ENCODE measurements at regions not wholly inside any gene's neighbourhood (a gene's known extent, or its start where the extent isn't known, plus 50 kb on each side); places are given as distances from the start of the nearest gene placed in this dataset.
A peak's percentile ranks its signal among the peaks of the same experiment; 100 is the strongest.

DNA sequence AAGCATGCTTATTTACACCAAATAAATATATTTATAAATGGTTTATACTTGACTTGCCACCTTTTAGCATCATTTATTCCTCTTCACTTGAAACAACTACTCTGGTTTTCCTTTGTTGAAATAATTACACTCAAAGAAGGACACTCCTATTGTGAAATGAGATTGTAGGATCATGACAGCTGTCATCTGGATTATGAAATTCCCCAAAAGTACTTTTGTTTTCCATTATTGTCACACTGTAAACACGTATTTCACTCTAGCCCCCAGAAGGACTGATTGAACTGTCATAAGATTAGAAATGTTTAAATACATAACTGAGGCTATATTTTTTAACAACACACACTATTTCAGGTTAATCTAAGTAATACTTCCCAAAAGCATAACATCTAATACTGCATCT, 593.8 kb downstream of the LRRIQ3 start:
- CTCF ChIA-PET, result no interaction called here
- no peak for DNase-seq (ENCODE audit: low read depth, low spot score)

DNA sequence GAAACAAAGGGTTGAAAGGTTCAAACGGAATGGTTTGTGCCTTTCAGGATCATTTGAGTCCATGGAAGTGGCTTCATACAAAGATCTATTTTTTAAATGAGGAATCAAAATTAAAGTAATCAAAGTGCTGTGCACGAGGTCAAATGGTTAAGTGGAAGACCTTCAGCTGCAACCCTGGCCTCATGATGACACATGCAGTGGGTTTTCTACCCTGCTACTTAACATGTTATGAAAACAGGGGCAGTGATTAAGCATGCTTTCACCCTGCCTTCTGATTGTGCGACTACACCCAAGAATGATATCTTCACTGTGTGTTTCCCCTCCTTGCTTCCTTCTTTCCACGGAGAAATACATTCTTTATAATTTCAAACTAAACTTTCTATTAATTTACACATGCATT, 604.2 kb downstream of the LRRIQ3 start:
- Histone ChIP-seq H3K27ac (ENCODE audit: low read depth, low read length) (no peak overlapping the region), H3K4me3 (ENCODE audit: low read depth, low read length) (no peak overlapping the region), H3K27me3 (ENCODE audit: control insufficient read depth, insufficient read depth, low read length) (no peaks in the 10 kb centered on the region), H3K9me3 (ENCODE audit: control insufficient read depth, insufficient read depth, low read length) (no peaks in the 10 kb centered on the region)
- TF ChIP-seq, protein P1, sequence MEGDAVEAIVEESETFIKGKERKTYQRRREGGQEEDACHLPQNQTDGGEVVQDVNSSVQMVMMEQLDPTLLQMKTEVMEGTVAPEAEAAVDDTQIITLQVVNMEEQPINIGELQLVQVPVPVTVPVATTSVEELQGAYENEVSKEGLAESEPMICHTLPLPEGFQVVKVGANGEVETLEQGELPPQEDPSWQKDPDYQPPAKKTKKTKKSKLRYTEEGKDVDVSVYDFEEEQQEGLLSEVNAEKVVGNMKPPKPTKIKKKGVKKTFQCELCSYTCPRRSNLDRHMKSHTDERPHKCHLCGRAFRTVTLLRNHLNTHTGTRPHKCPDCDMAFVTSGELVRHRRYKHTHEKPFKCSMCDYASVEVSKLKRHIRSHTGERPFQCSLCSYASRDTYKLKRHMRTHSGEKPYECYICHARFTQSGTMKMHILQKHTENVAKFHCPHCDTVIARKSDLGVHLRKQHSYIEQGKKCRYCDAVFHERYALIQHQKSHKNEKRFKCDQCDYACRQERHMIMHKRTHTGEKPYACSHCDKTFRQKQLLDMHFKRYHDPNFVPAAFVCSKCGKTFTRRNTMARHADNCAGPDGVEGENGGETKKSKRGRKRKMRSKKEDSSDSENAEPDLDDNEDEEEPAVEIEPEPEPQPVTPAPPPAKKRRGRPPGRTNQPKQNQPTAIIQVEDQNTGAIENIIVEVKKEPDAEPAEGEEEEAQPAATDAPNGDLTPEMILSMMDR (IDR thresholded peaks at IDR 0.05; ENCODE audit: low read depth, low read length), result no peak
- no peak for DNase-seq (ENCODE audit: low read depth, low spot score)
- CTCF ChIA-PET, result no interaction called here
- POLR2A ChIA-PET, result no interaction called here

More for the DNA sequence above, 593.8 kb downstream of the LRRIQ3 start:
- no peak overlapping the region for H3K27ac ChIP-seq (ENCODE audit: low read depth, low read length)
- no peaks in the 10 kb centered on the region for H3K27me3 ChIP-seq (ENCODE audit: control insufficient read depth, insufficient read depth, low read length)
- POLR2A ChIA-PET, result no interaction called here
- no peak overlapping the region for H3K4me3 ChIP-seq (ENCODE audit: low read depth, low read length)
- TF ChIP-seq, protein P1 (IDR thresholded peaks at IDR 0.05; ENCODE audit: low read depth, low read length), result no peak
- peaks cover 9% of the 10 kb centered on the region; the same call in 1 of the 2 replicates for H3K9me3 ChIP-seq (ENCODE audit: control insufficient read depth, insufficient read depth, low read length)

DNA sequence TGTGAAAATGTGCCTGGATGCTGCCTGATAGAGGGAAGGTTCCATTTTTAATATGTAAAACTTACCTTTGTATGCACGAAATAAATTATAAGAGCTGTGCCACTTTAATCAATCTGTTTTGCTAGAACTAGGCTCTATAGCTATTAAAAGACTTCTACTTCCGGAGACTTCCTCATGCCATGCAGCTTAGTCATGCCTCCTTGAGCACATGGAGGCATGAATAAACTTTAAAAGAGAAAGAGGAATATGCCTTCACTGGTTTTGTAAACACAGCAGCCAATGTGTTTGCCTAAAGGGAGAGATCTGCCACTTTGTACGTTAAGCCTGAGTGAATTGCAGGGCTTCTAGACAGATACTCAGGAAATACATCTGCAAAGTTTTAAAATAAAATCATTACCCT, 604.6 kb downstream of the LRRIQ3 start:
- DNase-seq (ENCODE audit: low read depth, low spot score), result peak; percentile 4
- POLR2A ChIA-PET, result no interaction called here

DNA sequence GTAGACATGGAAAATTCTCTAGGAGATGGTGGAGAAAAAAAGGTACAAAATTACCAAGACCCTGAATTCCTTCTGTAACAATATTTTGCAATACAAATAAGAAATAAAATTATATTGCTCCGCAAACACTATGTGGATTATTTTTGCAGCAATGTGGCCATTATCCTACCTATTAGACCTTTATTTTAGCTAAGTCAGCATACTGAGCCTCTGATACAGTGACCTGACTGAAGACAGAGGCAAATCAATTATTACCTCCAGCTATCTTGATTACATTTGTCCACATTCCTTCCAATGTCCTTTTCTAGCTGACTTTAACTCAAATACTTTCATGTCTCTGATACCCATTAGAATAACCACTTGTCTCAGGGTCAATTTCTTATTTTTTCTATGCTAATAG, 610.9 kb downstream of the LRRIQ3 start:
- ChIA-PET POLR2A (no interaction called here), CTCF (no interaction called here)
- Histone ChIP-seq H3K9me3 (ENCODE audit: control insufficient read depth, insufficient read depth, low read length) (peaks cover 2% of the 10 kb centered on the region; the same call in 1 of the 2 replicates), H3K27me3 (ENCODE audit: control insufficient read depth, insufficient read depth, low read length) (no peaks in the 10 kb centered on the region), H3K4me3 (ENCODE audit: low read depth, low read length) (no peak overlapping the region), H3K27ac (ENCODE audit: low read depth, low read length) (no peak overlapping the region)
- TF ChIP-seq, protein P1 (IDR thresholded peaks at IDR 0.05; ENCODE audit: low read depth, low read length), result no peak
- no peak for DNase-seq (ENCODE audit: low read depth, low spot score)

More for the DNA sequence above, 604.6 kb downstream of the LRRIQ3 start:
- Histone ChIP-seq H3K4me3 (ENCODE audit: low read depth, low read length) (no peak overlapping the region), H3K9me3 (ENCODE audit: control insufficient read depth, insufficient read depth, low read length) (peaks cover under 1% of the 10 kb centered on the region; the same call in 1 of the 2 replicates), H3K27me3 (ENCODE audit: control insufficient read depth, insufficient read depth, low read length) (no peaks in the 10 kb centered on the region), H3K27ac (ENCODE audit: low read depth, low read length) (no peak overlapping the region)
- TF ChIP-seq, protein P1 (IDR thresholded peaks at IDR 0.05; ENCODE audit: low read depth, low read length), result no peak
- CTCF ChIA-PET, result no interaction called here

DNA sequence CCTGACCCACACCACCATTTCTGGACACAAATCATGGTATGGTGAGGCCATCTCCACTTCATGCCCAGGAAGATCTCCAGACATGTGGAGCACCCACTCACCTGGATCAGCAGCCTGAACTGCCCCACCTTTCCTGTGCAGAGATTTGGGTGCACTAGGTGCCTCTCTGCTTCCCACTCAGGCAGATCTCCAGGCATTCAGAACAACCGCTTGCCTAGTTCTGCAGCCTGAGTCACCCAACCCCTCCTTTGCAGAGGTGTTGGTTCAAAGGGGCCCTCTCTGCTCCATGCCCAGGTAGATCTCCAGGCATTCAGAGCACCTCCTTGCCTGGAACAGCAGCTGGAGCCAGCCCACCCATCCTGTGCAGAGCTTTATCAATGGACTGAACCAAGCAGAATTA, 620.8 kb downstream of the LRRIQ3 start:
- Histone ChIP-seq H3K27ac (ENCODE audit: low read depth, low read length) (no peak overlapping the region), H3K4me3 (ENCODE audit: low read depth, low read length) (no peak overlapping the region), H3K9me3 (ENCODE audit: control insufficient read depth, insufficient read depth, low read length) (peaks cover 8% of the 10 kb centered on the region), H3K27me3 (ENCODE audit: control insufficient read depth, insufficient read depth, low read length) (no peaks in the 10 kb centered on the region)
- ChIA-PET CTCF (no interaction called here), POLR2A (no interaction called here)
- no peak for DNase-seq (ENCODE audit: low read depth, low spot score)
- TF ChIP-seq, protein P1 (IDR thresholded peaks at IDR 0.05; ENCODE audit: low read depth, low read length), result no peak
